Fibroblast of mammary gland (primary cell): ENCODE measurements at regions not wholly inside any gene's neighbourhood (a gene's known extent, or its start where the extent isn't known, plus 50 kb on each side); places are given as distances from the start of the nearest gene placed in this dataset.

Source experiments
- DNase-seq: peaks from one replicate; pipeline ENCODE4 v3.0.0-alpha.2; 2010; ENCODE audit warnings: low read depth
- H3K4me3 ChIP-seq: 2 replicates; pipeline ENCODE4 v1.5.1; 2011; ENCODE audit warnings: low read depth, mild to moderate bottlenecking, low read length, moderate library complexity; ENCODE audit not compliant: control insufficient read depth
- CTCF ChIP-seq: conservative IDR thresholded peaks from 2 replicates; pipeline ENCODE4 v1.5.1; 2011; ENCODE audit warnings: low read depth, low read length, inconsistent platforms; ENCODE audit not compliant: control insufficient read depth, insufficient read depth

GRCh38 chr5:107134931-107135330 lies 535.8 kb downstream of the EFNA5 start:
- no peak for TF ChIP-seq CTCF
- no peak overlapping the region for H3K4me3 ChIP-seq
- no peak for DNase-seq

- no peak for TF ChIP-seq CTCF
- DNase-seq = peak; percentile 8
- H3K4me3 ChIP-seq = no peak overlapping the region
Observed at GRCh38 chr5:107129051-107129450, 541.7 kb downstream of the EFNA5 start.

- H3K4me3 ChIP-seq = no peak overlapping the region
- TF ChIP-seq CTCF = no peak
- no peak for DNase-seq
Observed at GRCh38 chr5:107127878-107128277, 542.9 kb downstream of the EFNA5 start.

- no peak overlapping the region for H3K4me3 ChIP-seq
- DNase-seq = no peak
- TF ChIP-seq CTCF = no peak
Observed at GRCh38 chr5:107126341-107126740, 544.4 kb downstream of the EFNA5 start.

- TF ChIP-seq CTCF = no peak
- no peak overlapping the region for H3K4me3 ChIP-seq
- no peak for DNase-seq
Observed at GRCh38 chr5:107124376-107124775, 546.4 kb downstream of the EFNA5 start.

GRCh38 chr5:107123014-107123413 lies 547.7 kb downstream of the EFNA5 start:
- DNase-seq = no peak
- TF ChIP-seq CTCF = no peak
- no peak overlapping the region for H3K4me3 ChIP-seq
